ENCODE measurements at regions not wholly inside any gene's neighbourhood (a gene's known extent, or its start where the extent isn't known, plus 50 kb on each side); places are given as distances from the start of the nearest gene placed in this dataset.

DNA sequence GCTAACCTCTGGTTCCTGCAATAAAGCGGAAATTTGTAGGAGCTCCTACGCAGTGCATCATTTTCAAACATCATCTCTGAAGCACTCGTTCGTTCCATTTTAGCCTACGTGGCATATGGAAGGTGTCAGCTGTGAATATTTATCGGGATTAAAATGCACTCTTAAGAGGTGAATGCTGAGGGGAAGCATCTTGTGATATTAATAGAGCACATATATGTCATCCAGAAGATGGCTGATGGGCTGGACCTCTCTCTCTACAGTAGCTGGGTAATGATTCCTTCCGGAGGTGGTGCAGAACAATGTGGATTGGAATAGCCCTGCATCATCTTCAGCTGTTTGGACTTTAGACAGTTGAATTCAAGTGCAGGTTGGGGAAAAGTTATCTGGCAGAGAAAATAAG is 478.7 kb downstream of the DMAC1 start:
- TF ChIP-seq, protein P1, sequence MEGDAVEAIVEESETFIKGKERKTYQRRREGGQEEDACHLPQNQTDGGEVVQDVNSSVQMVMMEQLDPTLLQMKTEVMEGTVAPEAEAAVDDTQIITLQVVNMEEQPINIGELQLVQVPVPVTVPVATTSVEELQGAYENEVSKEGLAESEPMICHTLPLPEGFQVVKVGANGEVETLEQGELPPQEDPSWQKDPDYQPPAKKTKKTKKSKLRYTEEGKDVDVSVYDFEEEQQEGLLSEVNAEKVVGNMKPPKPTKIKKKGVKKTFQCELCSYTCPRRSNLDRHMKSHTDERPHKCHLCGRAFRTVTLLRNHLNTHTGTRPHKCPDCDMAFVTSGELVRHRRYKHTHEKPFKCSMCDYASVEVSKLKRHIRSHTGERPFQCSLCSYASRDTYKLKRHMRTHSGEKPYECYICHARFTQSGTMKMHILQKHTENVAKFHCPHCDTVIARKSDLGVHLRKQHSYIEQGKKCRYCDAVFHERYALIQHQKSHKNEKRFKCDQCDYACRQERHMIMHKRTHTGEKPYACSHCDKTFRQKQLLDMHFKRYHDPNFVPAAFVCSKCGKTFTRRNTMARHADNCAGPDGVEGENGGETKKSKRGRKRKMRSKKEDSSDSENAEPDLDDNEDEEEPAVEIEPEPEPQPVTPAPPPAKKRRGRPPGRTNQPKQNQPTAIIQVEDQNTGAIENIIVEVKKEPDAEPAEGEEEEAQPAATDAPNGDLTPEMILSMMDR (IDR thresholded peaks at IDR 0.05) = no peak
- TF ChIP-seq POLR2A (IDR thresholded peaks at IDR 0.05) = no peak
